GM23338 (cell line): ENCODE measurements at regions not wholly inside any gene's neighbourhood (a gene's known extent, or its start where the extent isn't known, plus 50 kb on each side); places are given as distances from the start of the nearest gene placed in this dataset.

ENCODE experiments used
- CREB1 ChIP-seq: fragments of 250-450 bp; sonication (Bioruptor Pico); IDR thresholded peaks from 2 replicates; pipeline ENCODE4 v1.5.0; 2020; ENCODE audit warnings: low read depth, mild to moderate bottlenecking, moderate library complexity
- EZH2 ChIP-seq: fragments of 200-600 bp; sonication (generic); IDR thresholded peaks from one replicate; pipeline ENCODE4 v1.8.0; 2017; ENCODE audit warnings: antibody characterized with exemption, mild to moderate bottlenecking, low read depth; ENCODE audit not compliant: unreplicated experiment
- EZH2phosphoT487 ChIP-seq: fragments of 200-600 bp; sonication (generic); IDR thresholded peaks from one replicate; pipeline ENCODE4 v1.8.1; 2018; ENCODE audit warnings: antibody characterized with exemption; ENCODE audit not compliant: unreplicated experiment
- JUNB ChIP-seq: IDR thresholded peaks from one replicate; pipeline ENCODE4 v1.6.1; 2016; ENCODE audit warnings: antibody characterized with exemption; ENCODE audit not compliant: unreplicated experiment
- POLR2AphosphoS5 ChIP-seq: IDR thresholded peaks from 2 replicates; pipeline ENCODE4 v1.6.1; 2016; ENCODE audit warnings: antibody characterized with exemption, low read depth
- STAT1 ChIP-seq: IDR thresholded peaks from one replicate; pipeline ENCODE4 v1.6.1; 2016; ENCODE audit warnings: antibody characterized with exemption; ENCODE audit not compliant: unreplicated experiment
- ZNF114 ChIP-seq: fragments of 250-450 bp; sonication (Bioruptor Pico); IDR thresholded peaks from 2 replicates; pipeline ENCODE4 v1.5.0; 2020; ENCODE audit warnings: mild to moderate bottlenecking, moderate library complexity
- ZNF331 ChIP-seq: fragments of 250-450 bp; sonication (Bioruptor Pico); IDR thresholded peaks from 2 replicates; pipeline ENCODE4 v1.5.0; 2020; ENCODE audit warnings: low read depth, mild to moderate bottlenecking, moderate library complexity
- TF ChIP-seq, protein P1 (sequence below), 2 experiments: fragments of 200-600 bp in 1 of 2; sonication (generic) in 1 of 2; conservative IDR thresholded peaks; 2 replicates each; pipeline versions ENCODE4 v1.5.1 to v1.6.1; 2016 to 2017; ENCODE audit warnings: antibody characterized with exemption in 2 of 2, low read depth in 2 of 2, mild to moderate bottlenecking in 2 of 2, moderate library complexity in 1 of 2
- TF ChIP-seq, protein P2 (sequence below): IDR thresholded peaks from 2 replicates; pipeline ENCODE4 v1.6.1; 2016; ENCODE audit warnings: antibody characterized with exemption
- TF ChIP-seq, protein P3 (sequence below): IDR thresholded peaks from one replicate; pipeline ENCODE4 v1.6.1; 2018; ENCODE audit warnings: antibody characterized with exemption; ENCODE audit not compliant: unreplicated experiment

DNA sequence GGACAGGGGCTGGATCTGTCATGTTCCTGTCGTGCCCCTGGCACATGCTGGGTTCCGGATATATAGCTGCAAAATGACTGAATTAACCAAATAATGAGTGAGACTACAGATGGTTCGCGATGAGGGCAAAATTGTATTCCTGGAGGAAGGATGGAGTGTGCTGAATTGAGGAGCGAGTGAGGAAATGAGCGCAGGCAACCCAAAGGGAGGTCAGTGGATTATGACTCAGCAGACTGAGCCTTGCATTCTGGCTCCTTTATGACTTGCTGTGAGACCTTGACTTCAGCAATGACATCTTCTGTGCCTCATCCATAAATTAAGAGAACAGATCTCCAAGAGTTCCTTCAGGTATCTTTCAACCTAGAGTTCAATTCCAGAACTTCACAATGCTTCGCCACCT lies 115.0 kb upstream of the CLDN10 start:
- TF ChIP-seq, protein P1, sequence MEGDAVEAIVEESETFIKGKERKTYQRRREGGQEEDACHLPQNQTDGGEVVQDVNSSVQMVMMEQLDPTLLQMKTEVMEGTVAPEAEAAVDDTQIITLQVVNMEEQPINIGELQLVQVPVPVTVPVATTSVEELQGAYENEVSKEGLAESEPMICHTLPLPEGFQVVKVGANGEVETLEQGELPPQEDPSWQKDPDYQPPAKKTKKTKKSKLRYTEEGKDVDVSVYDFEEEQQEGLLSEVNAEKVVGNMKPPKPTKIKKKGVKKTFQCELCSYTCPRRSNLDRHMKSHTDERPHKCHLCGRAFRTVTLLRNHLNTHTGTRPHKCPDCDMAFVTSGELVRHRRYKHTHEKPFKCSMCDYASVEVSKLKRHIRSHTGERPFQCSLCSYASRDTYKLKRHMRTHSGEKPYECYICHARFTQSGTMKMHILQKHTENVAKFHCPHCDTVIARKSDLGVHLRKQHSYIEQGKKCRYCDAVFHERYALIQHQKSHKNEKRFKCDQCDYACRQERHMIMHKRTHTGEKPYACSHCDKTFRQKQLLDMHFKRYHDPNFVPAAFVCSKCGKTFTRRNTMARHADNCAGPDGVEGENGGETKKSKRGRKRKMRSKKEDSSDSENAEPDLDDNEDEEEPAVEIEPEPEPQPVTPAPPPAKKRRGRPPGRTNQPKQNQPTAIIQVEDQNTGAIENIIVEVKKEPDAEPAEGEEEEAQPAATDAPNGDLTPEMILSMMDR (conservative IDR thresholded peaks at IDR 0.05; ENCODE audit: low read depth in 2 of 2) = no peak
- no peak for TF ChIP-seq CREB1 (CRISPR knock-in tag)
- no peak for TF ChIP-seq POLR2AphosphoS5
- no peak for TF ChIP-seq EZH2
- no peak for TF ChIP-seq JUNB
- TF ChIP-seq, protein P2, sequence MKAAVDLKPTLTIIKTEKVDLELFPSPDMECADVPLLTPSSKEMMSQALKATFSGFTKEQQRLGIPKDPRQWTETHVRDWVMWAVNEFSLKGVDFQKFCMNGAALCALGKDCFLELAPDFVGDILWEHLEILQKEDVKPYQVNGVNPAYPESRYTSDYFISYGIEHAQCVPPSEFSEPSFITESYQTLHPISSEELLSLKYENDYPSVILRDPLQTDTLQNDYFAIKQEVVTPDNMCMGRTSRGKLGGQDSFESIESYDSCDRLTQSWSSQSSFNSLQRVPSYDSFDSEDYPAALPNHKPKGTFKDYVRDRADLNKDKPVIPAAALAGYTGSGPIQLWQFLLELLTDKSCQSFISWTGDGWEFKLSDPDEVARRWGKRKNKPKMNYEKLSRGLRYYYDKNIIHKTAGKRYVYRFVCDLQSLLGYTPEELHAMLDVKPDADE = no peak
- TF ChIP-seq, protein P3, sequence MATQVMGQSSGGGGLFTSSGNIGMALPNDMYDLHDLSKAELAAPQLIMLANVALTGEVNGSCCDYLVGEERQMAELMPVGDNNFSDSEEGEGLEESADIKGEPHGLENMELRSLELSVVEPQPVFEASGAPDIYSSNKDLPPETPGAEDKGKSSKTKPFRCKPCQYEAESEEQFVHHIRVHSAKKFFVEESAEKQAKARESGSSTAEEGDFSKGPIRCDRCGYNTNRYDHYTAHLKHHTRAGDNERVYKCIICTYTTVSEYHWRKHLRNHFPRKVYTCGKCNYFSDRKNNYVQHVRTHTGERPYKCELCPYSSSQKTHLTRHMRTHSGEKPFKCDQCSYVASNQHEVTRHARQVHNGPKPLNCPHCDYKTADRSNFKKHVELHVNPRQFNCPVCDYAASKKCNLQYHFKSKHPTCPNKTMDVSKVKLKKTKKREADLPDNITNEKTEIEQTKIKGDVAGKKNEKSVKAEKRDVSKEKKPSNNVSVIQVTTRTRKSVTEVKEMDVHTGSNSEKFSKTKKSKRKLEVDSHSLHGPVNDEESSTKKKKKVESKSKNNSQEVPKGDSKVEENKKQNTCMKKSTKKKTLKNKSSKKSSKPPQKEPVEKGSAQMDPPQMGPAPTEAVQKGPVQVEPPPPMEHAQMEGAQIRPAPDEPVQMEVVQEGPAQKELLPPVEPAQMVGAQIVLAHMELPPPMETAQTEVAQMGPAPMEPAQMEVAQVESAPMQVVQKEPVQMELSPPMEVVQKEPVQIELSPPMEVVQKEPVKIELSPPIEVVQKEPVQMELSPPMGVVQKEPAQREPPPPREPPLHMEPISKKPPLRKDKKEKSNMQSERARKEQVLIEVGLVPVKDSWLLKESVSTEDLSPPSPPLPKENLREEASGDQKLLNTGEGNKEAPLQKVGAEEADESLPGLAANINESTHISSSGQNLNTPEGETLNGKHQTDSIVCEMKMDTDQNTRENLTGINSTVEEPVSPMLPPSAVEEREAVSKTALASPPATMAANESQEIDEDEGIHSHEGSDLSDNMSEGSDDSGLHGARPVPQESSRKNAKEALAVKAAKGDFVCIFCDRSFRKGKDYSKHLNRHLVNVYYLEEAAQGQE = no peak
- TF ChIP-seq EZH2phosphoT487 = no peak
- TF ChIP-seq ZNF114 (CRISPR knock-in tag) = no peak
- no peak for TF ChIP-seq STAT1
- TF ChIP-seq ZNF331 (CRISPR knock-in tag) = no peak
